A549 (cell line): ENCODE measurements at regions not wholly inside any gene's neighbourhood (a gene's known extent, or its start where the extent isn't known, plus 50 kb on each side); places are given as distances from the start of the nearest gene placed in this dataset.

ENCODE experiments used
- CEBPB ChIP-seq, 2 experiments: fragments of >200 bp in 1 of 2; sonication (Bioruptor Twin) in 1 of 2; formaldehyde crosslinking in 1 of 2; IDR thresholded peaks; 2 replicates each; pipeline ENCODE4 v1.6.1; 2012 to 2016
- EP300 ChIP-seq, 2 experiments: fragments of >200 bp; sonication (Bioruptor Twin); formaldehyde crosslinking; IDR thresholded peaks; 2 replicates in 1 of 2; 3 replicates in 1 of 2; pipeline ENCODE4 v1.6.1; 2016 to 2017
- MAZ ChIP-seq: fragments of 150-350 bp; IDR thresholded peaks from 2 replicates; pipeline ENCODE4 v1.6.1; 2014; ENCODE audit warnings: antibody characterized with exemption, low read depth, low read length, borderline replicate concordance
- POLR2A ChIP-seq: IDR thresholded peaks from 2 replicates; pipeline ENCODE4 v1.6.1; 2012; ENCODE audit warnings: mild to moderate bottlenecking, low read length
- RCOR1 ChIP-seq: fragments of 150-350 bp; IDR thresholded peaks from 2 replicates; pipeline ENCODE4 v1.6.1; 2014; ENCODE audit warnings: antibody characterized with exemption, low read length, low read depth
- RFX5 ChIP-seq: fragments of 450-650 bp; IDR thresholded peaks from 2 replicates; pipeline ENCODE4 v1.7.1; 2014; ENCODE audit warnings: antibody characterized with exemption, mild to moderate bottlenecking, moderate library complexity
- RNF2 ChIP-seq: fragments of 200-600 bp; sonication (generic); IDR thresholded peaks from 2 replicates; pipeline ENCODE4 v1.6.1; 2016; ENCODE audit warnings: low read depth, mild to moderate bottlenecking, antibody characterized with exemption, moderate library complexity, borderline replicate concordance
- SMC3 ChIP-seq: fragments of >200 bp; sonication (Bioruptor Twin); formaldehyde crosslinking; IDR thresholded peaks from 3 replicates; pipeline ENCODE4 v1.6.1; 2018; ENCODE audit warnings: inconsistent platforms
- TP53 ChIP-seq: fragments of 250-450 bp; sonication (Bioruptor Pico); IDR thresholded peaks from 2 replicates; pipeline ENCODE4 v1.5.0; 2021; ENCODE audit warnings: mild to moderate bottlenecking, moderate library complexity
- ZFP36 ChIP-seq: fragments of 450-650 bp; IDR thresholded peaks from 2 replicates; pipeline ENCODE4 v1.6.1; 2014; ENCODE audit warnings: borderline replicate concordance; ENCODE audit not compliant: partially characterized antibody
- TF ChIP-seq, protein P1 (sequence below): fragments of >200 bp; sonication (Bioruptor Twin); formaldehyde crosslinking; IDR thresholded peaks from 3 replicates; pipeline ENCODE4 v1.5.1; 2016
- TF ChIP-seq, protein P2 (sequence below): fragments of 450-650 bp; IDR thresholded peaks from 2 replicates; pipeline ENCODE4 v1.6.1; 2014; ENCODE audit warnings: antibody characterized with exemption
- TF ChIP-seq, protein P3 (sequence below): fragments of 150-350 bp; IDR thresholded peaks from 2 replicates; pipeline ENCODE4 v1.6.1; 2014; ENCODE audit warnings: low read depth, mild to moderate bottlenecking, low read length

DNA sequence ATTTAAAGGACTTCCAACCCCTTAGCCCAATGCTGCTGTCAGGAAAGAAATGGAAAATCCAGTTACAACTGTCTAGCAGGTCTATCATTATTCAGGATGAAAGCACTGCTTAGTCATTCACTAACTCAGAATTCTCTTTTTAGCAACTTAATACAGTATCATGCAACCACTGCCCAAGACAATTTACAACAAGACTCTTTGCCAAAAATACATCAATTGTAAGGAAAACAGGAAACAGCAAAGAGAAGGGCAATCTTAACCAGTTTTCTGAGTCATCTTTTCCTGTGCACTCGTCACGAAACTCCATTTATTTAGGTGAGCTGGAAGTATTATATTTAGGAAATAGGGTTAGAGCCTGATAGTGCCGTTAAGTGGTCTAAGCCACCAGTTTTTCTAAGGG, 1197.7 kb upstream of the CITED2 start:
- TF ChIP-seq MAZ (no peak), TP53 (no peak), POLR2A (no peak), RCOR1 (no peak), SMC3 (no peak), CEBPB (IDR thresholded peaks at IDR 0.05) (no peak), ZFP36 (no peak), RFX5 (no peak), RNF2 (no peak), EP300 (IDR thresholded peaks at IDR 0.05) (no peak)
- TF ChIP-seq, protein P1, sequence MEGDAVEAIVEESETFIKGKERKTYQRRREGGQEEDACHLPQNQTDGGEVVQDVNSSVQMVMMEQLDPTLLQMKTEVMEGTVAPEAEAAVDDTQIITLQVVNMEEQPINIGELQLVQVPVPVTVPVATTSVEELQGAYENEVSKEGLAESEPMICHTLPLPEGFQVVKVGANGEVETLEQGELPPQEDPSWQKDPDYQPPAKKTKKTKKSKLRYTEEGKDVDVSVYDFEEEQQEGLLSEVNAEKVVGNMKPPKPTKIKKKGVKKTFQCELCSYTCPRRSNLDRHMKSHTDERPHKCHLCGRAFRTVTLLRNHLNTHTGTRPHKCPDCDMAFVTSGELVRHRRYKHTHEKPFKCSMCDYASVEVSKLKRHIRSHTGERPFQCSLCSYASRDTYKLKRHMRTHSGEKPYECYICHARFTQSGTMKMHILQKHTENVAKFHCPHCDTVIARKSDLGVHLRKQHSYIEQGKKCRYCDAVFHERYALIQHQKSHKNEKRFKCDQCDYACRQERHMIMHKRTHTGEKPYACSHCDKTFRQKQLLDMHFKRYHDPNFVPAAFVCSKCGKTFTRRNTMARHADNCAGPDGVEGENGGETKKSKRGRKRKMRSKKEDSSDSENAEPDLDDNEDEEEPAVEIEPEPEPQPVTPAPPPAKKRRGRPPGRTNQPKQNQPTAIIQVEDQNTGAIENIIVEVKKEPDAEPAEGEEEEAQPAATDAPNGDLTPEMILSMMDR: no peak
- TF ChIP-seq, protein P2, sequence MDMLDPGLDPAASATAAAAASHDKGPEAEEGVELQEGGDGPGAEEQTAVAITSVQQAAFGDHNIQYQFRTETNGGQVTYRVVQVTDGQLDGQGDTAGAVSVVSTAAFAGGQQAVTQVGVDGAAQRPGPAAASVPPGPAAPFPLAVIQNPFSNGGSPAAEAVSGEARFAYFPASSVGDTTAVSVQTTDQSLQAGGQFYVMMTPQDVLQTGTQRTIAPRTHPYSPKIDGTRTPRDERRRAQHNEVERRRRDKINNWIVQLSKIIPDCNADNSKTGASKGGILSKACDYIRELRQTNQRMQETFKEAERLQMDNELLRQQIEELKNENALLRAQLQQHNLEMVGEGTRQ: no peak
- TF ChIP-seq, protein P3, sequence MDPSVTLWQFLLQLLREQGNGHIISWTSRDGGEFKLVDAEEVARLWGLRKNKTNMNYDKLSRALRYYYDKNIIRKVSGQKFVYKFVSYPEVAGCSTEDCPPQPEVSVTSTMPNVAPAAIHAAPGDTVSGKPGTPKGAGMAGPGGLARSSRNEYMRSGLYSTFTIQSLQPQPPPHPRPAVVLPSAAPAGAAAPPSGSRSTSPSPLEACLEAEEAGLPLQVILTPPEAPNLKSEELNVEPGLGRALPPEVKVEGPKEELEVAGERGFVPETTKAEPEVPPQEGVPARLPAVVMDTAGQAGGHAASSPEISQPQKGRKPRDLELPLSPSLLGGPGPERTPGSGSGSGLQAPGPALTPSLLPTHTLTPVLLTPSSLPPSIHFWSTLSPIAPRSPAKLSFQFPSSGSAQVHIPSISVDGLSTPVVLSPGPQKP: no peak
